PFSK-1 (cell line): ENCODE measurements at regions not wholly inside any gene's neighbourhood (a gene's known extent, or its start where the extent isn't known, plus 50 kb on each side); places are given as distances from the start of the nearest gene placed in this dataset.

Experiments
- POLR2AphosphoS5 ChIP-seq: IDR thresholded peaks from 2 replicates; pipeline ENCODE4 v1.6.1; 2012; ENCODE audit warnings: low read depth, mild to moderate bottlenecking, control low read depth, low read length, moderate library complexity
- TF ChIP-seq, protein P1 (sequence below), 2 experiments: IDR thresholded peaks; 2 replicates each; pipeline versions ENCODE4 v1.6.1 to v1.8.0; 2011 to 2012; ENCODE audit warnings: low read depth in 2 of 2, low read length in 2 of 2, control low read depth in 1 of 2, inconsistent platforms in 1 of 2, mild to moderate bottlenecking in 1 of 2, moderate library complexity in 1 of 2; ENCODE audit not compliant: insufficient read depth in 1 of 2

- no peak for TF ChIP-seq POLR2AphosphoS5
- TF ChIP-seq, protein P1, sequence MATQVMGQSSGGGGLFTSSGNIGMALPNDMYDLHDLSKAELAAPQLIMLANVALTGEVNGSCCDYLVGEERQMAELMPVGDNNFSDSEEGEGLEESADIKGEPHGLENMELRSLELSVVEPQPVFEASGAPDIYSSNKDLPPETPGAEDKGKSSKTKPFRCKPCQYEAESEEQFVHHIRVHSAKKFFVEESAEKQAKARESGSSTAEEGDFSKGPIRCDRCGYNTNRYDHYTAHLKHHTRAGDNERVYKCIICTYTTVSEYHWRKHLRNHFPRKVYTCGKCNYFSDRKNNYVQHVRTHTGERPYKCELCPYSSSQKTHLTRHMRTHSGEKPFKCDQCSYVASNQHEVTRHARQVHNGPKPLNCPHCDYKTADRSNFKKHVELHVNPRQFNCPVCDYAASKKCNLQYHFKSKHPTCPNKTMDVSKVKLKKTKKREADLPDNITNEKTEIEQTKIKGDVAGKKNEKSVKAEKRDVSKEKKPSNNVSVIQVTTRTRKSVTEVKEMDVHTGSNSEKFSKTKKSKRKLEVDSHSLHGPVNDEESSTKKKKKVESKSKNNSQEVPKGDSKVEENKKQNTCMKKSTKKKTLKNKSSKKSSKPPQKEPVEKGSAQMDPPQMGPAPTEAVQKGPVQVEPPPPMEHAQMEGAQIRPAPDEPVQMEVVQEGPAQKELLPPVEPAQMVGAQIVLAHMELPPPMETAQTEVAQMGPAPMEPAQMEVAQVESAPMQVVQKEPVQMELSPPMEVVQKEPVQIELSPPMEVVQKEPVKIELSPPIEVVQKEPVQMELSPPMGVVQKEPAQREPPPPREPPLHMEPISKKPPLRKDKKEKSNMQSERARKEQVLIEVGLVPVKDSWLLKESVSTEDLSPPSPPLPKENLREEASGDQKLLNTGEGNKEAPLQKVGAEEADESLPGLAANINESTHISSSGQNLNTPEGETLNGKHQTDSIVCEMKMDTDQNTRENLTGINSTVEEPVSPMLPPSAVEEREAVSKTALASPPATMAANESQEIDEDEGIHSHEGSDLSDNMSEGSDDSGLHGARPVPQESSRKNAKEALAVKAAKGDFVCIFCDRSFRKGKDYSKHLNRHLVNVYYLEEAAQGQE (IDR thresholded peaks at IDR 0.05; ENCODE audit: insufficient read depth in 1 of 2, low read depth in 2 of 2, low read length in 2 of 2) = no peak
Measured at GRCh38 chrX:123797543-123798447, 62.1 kb upstream of the XIAP start.
